HT1080 (cell line): ENCODE measurements at regions not wholly inside any gene's neighbourhood (a gene's known extent, or its start where the extent isn't known, plus 50 kb on each side); places are given as distances from the start of the nearest gene placed in this dataset.

Experiments used
- DNase-seq: peaks from one replicate; pipeline ENCODE4 v3.0.0-alpha.2; 2015; ENCODE audit warnings: low read depth

DNA sequence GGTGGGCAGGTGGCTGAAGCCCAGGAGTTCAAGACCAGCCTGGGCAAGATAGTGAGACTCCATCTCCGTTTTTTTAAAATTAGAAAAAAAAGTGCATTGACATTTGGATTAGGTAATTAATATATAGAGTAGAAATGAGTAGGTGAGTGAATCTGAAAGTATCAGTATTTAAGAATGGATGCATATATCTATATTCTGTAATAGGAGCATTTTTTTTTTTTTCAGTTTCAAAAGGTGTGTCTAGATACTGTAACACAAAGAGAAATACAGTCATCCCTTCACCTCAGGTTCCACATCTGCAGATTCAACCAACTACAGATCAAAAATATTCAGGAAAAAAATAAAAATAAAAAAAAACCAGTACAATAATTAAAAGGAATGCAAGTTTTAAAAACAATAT lies 50.8 kb downstream of the RBM27 start:
- DNase-seq = no peak

DNA sequence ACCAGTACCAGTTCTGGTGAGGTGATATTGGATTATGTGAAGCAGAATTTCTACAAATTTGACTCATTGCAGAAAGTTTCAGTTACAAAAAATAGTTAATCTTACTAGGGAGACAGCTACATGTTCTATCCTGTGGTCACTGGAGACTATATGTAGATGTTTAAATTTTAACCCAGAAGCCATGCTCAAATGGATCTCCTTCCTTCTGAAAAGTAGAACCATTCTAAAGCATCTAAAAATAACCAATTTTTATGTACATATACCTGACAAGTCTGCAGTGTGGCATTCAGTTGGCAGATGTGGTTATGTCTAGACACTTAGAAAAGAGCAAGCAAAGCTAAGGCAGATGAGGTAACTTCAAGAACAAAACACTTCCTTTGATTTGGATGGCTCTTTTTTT lies 65.5 kb upstream of the POU4F3 start:
- DNase-seq = no peak

DNA sequence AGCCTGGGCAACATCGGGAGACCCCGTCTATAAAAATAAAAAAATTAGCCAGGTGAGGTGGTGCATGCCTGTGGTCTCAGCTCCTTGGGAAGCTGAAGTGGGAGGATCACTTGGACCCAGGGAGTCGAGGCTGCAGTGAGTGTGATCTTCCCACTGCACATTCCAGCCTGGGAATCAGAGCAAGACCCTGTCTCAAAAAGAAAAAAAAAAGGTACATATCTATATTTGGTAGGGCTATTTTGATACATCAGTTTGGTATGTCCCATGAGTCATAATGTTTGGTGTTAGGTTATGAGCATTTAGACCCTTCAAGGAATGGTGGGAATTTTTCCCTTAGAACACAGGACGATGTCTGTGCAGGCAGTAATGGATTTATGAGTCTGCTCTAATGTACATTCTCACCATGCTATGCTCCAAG lies 55.3 kb upstream of the POU4F3 start:
- peak; percentile 99 for DNase-seq

DNA sequence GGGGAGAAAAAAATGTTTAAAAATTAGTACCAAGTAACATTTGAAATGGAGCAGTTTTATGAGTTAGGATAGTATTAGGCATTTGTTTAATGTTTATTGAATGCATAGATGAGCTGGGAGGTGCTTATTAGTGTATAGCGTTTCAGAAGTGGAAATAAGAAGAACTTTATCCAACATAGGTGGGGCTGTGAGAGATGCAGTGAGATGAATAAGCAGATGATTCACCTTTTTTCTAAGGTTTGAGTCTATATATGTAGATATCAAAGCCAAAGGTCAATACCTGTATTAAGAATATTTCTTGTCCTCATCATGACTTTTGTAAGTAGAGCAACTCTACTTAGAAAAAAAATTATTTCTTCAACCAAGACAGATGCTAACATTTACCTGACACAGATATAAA lies 54.6 kb upstream of the POU4F3 start:
- peak; percentile 65 for DNase-seq
